ENCODE measurements at regions not wholly inside any gene's neighbourhood (a gene's known extent, or its start where the extent isn't known, plus 50 kb on each side); places are given as distances from the start of the nearest gene placed in this dataset.

- no peak for DNase-seq
These were observed 277.6 kb downstream of the CDC5L start for GRCh38 chr6:44665143-44665542.

GRCh38 chr6:44665683-44666082 is 278.2 kb downstream of the CDC5L start:
- DNase-seq = no peak

GRCh38 chr6:44666324-44666723 is 278.8 kb downstream of the CDC5L start:
- DNase-seq = no peak

GRCh38 chr6:44667226-44667625 is 279.7 kb downstream of the CDC5L start:
- DNase-seq = no peak

GRCh38 chr6:44667668-44668390 is 280.3 kb downstream of the CDC5L start:
- DNase-seq = no peak

GRCh38 chr6:44668391-44668930 is 281.0 kb downstream of the CDC5L start:
- DNase-seq = no peak

- DNase-seq = no peak
These were observed 281.7 kb downstream of the CDC5L start for GRCh38 chr6:44668976-44669934.

- no peak for DNase-seq
These were observed 282.6 kb downstream of the CDC5L start for GRCh38 chr6:44670146-44670545.

GRCh38 chr6:44671333-44671732 is 283.8 kb downstream of the CDC5L start:
- DNase-seq = no peak

- DNase-seq = no peak
These were observed 284.6 kb downstream of the CDC5L start for GRCh38 chr6:44672086-44672485.

- DNase-seq = no peak
These were observed 285.3 kb downstream of the CDC5L start for GRCh38 chr6:44672841-44673240.

- no peak for DNase-seq
These were observed 287.0 kb downstream of the CDC5L start for GRCh38 chr6:44674226-44675155.

- no peak for DNase-seq
These were observed 287.9 kb downstream of the CDC5L start for GRCh38 chr6:44675449-44675848.

- no peak for DNase-seq
These were observed 288.8 kb downstream of the CDC5L start for GRCh38 chr6:44676246-44676790.

- no peak for DNase-seq
These were observed 289.4 kb downstream of the CDC5L start for GRCh38 chr6:44676826-44677433.

GRCh38 chr6:44678252-44678935 is 290.9 kb downstream of the CDC5L start:
- no peak for DNase-seq

GRCh38 chr6:44679438-44680201 is 292.1 kb downstream of the CDC5L start:
- no peak for DNase-seq

GRCh38 chr6:44680202-44680720 is 292.8 kb downstream of the CDC5L start:
- DNase-seq = no peak

- DNase-seq = no peak
These were observed 294.3 kb downstream of the CDC5L start for GRCh38 chr6:44681761-44682160.

- DNase-seq = no peak
These were observed 294.8 kb downstream of the CDC5L start for GRCh38 chr6:44682280-44682679.

Data from NCI-H1105 treated with DMSO at 0.1 percent for 48 hours (cell line).